MG63 (cell line): ENCODE measurements at regions not wholly inside any gene's neighbourhood (a gene's known extent, or its start where the extent isn't known, plus 50 kb on each side); places are given as distances from the start of the nearest gene placed in this dataset.
A peak's percentile ranks its signal among the peaks of the same experiment; 100 is the strongest.

ENCODE experiments used
- DNase-seq: peaks from one replicate; pipeline ENCODE4 v3.0.0-alpha.2; 2020
- H3K27me3 ChIP-seq: fragments of 250-450 bp; sonication (Bioruptor Pico); 2 replicates; pipeline ENCODE4 v1.5.1; 2020; ENCODE audit warnings: mild to moderate bottlenecking, moderate library complexity
- H3K36me3 ChIP-seq: fragments of 250-450 bp; sonication (Bioruptor Pico); 2 replicates; pipeline ENCODE4 v1.5.1; 2020; ENCODE audit warnings: mild to moderate bottlenecking, moderate library complexity
- H3K4me3 ChIP-seq: fragments of 250-450 bp; sonication (Bioruptor Pico); 2 replicates; pipeline ENCODE4 v1.5.1; 2020; ENCODE audit warnings: mild to moderate bottlenecking, moderate library complexity
- H3K9me3 ChIP-seq: fragments of 250-450 bp; sonication (Bioruptor Pico); 2 replicates; pipeline ENCODE4 v1.5.1; 2020; ENCODE audit warnings: mild to moderate bottlenecking, moderate library complexity

DNA sequence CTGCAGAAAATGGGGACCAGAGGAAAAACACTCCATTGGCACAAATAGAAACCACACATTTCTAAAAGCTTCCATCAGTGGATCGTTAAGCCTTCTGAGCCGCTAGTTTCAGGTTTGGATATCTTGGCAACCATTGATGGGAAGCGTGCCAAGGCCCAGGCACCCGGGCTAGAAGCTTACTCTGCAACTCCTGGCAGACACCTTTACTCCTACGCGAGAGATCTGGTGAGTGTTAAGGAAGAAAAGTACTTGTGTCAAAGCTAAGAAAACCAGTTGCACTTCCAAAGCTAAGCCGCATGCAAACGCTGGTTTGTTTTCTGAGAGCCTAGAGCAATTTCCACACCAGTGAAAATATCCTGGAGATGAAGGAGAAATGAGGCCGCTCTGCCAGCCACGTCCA lies 472.4 kb downstream of the PMP22 start:
- no peaks in the 10 kb centered on the region for H3K36me3 ChIP-seq
- peak; percentile 71 for DNase-seq

DNA sequence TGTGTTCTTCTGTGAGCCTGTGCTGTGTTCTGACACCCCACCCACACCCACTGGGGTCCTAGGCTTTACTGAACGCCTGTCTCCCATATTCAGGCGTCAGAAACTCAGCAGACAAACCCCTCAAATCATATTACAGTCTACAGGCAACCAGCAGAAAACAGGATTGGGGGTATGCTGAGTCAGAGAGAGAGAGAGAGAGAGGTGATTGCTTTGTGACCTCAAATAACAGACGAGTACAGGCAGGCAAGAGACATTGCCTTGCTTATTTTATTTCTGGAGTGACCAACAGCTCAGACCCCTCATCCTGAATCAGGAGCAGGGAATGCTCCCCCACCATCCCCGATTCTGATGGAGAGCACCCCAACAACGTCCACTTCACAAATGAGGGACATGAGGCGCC lies 473.9 kb downstream of the PMP22 start:
- DNase-seq, result no peak
- Histone ChIP-seq H3K9me3 (no peaks in the 10 kb centered on the region), H3K4me3 (no peak overlapping the region)

More for the DNA sequence above, 472.4 kb downstream of the PMP22 start:
- no peaks in the 10 kb centered on the region for H3K9me3 ChIP-seq
- no peaks in the 10 kb centered on the region for H3K27me3 ChIP-seq
- H3K4me3 ChIP-seq, result no peak overlapping the region

DNA sequence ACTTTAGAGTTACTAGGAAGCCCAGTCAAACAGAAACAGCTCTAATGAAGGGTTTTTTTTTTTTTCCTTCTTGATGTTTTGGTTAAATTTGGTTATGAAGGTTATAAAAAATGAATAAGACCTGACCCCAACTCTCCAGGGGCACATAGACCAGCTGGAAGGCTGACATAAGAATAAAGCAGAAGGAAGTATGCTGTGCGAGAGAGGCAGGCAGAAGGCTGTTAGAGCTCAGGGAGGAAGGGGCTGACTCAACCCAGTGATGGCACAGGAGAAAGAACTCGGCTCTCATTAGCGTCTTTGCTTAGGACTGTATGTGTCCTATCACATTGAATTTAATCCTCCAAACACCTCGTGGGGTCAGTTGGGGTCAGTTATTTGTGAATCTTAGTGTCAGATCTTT lies 474.6 kb downstream of the PMP22 start:
- H3K9me3 ChIP-seq, result no peaks in the 10 kb centered on the region
- no peaks in the 10 kb centered on the region for H3K36me3 ChIP-seq
- H3K27me3 ChIP-seq, result no peaks in the 10 kb centered on the region
- no peak overlapping the region for H3K4me3 ChIP-seq
- no peak for DNase-seq

More for the DNA sequence above, 473.9 kb downstream of the PMP22 start:
- H3K27me3 ChIP-seq, result no peaks in the 10 kb centered on the region
- H3K36me3 ChIP-seq, result no peaks in the 10 kb centered on the region

DNA sequence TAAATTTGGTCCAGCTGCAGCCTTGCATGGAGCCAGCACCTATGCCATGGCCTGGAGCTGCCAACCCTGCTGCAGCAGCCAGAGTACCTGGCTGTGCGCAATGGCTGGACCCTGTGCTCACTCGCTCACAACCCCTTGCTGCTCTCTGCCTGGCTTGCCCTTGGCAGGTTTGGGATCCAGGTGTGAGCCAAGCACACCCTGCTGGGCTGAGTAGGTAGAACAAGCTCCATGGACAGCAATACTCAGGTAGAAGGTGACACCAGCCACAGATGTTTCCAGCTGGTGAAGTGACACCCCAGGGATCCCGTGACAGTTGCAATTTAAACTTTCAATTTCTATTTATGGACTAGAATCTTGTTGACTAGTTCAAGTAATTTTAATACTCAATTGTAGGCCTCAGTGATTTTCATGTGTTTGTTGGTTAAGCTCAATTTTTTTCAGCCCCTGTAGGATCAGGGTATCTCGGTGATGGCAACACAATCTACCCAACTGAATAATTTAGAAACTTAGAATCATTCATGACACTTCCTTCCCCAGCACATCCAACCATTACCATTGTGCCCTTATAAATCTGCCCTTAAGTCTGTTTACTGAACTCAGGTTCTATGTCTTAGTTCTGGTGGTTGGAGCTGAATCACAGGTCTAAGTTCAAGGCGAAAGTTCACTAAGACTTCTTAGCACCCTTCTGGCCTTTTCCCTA lies 480.0 kb downstream of the PMP22 start:
- H3K4me3 ChIP-seq, result no peak overlapping the region
- H3K27me3 ChIP-seq, result no peaks in the 10 kb centered on the region
- no peaks in the 10 kb centered on the region for H3K36me3 ChIP-seq
- no peaks in the 10 kb centered on the region for H3K9me3 ChIP-seq
- DNase-seq, result no peak

DNA sequence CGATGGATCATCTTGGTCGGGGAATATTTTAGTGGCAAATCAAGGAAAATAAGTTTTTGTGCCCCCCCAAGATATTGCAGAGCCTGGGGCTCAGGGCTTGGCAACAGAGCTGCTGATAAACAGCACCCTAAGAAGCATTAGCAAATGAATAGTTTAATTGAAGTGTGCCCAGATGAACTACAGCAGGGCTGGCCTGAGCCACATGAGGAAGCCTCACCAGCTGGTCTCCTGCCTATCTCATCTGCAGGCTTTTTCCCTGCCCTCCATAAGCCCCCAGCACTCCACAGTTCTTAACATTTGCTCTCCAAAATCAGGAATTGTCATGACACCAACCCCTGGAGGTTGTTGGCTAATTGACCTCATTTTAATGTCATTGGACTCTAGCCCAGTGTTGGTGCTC lies 480.2 kb downstream of the HS3ST3B1 start:
- Histone ChIP-seq H3K9me3 (no peaks in the 10 kb centered on the region), H3K4me3 (no peak overlapping the region), H3K36me3 (no peaks in the 10 kb centered on the region), H3K27me3 (no peaks in the 10 kb centered on the region)
- no peak for DNase-seq

DNA sequence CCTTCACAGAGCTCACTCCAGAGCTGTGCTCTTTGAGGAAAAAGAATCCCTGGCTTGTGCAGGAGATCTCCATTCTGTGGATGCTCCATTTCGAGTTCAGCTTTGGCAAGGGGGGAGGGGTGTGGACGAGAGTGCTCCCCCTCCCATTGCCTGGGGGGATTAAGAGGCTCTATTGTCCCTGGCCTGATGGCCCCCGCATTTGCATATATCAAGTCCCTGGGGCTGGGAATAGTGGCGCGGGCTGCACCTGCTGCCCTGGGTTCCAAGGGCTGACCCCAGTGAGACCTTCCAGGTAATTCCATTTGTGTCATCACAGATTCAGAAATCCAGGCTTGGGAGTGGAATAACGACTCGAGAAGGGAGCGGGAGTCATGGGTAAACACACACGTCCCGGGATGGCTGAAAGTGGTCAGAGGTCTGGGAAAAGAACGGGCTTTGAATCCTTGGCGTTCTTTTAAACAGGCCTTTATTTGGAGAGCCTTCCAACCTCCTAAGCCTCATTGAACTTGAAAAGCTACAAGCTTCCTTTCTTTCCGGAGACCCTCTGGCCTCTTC lies 479.3 kb downstream of the HS3ST3B1 start:
- H3K27me3 ChIP-seq, result no peaks in the 10 kb centered on the region
- H3K4me3 ChIP-seq, result no peak overlapping the region
- H3K36me3 ChIP-seq, result no peaks in the 10 kb centered on the region
- DNase-seq, result no peak
- H3K9me3 ChIP-seq, result no peaks in the 10 kb centered on the region

DNA sequence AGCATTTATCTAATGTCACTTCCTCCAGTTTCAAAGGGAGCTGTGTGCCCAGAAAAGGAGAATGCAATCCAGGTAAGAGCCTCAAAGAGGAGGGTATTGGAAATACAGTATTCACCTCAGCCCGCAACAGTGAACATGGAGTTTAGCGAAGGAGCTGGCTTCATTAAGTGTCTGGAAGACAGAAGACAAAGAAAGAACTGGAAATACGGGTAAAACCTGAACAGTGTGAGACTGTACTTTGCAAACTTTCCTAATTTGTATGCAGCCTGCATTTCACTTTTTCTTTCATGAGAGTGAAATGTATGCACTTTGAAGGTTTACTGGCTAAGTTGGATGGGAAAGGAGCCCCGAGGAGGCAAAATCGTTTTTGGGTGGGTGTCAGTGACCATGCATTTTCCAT lies 478.4 kb downstream of the HS3ST3B1 start:
- DNase-seq, result no peak

DNA sequence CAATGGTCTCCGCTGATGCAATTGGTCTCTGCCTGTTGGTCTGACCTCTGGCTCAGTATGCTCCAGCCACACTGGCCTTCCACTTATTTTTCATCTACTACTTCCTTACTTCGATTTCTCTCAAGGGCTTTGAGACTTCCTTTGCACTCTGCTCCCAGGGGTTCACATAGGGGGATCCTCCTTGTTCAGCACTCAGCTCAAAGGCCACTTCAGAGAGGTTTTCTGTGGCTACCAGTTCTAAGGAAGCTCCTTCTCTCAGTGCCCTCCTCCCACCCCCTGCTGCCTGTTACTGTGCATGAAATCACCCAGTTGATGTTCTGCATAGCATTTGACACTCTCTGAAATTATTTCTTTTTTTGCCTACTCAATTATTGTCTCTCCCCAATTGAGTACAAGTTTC lies 476.4 kb downstream of the HS3ST3B1 start:
- H3K9me3 ChIP-seq, result no peaks in the 10 kb centered on the region
- H3K27me3 ChIP-seq, result no peaks in the 10 kb centered on the region
- no peaks in the 10 kb centered on the region for H3K36me3 ChIP-seq
- no peak for DNase-seq
- H3K4me3 ChIP-seq, result no peak overlapping the region

More for the DNA sequence above, 478.4 kb downstream of the HS3ST3B1 start:
- Histone ChIP-seq H3K4me3 (no peak overlapping the region), H3K9me3 (no peaks in the 10 kb centered on the region), H3K27me3 (no peaks in the 10 kb centered on the region), H3K36me3 (no peaks in the 10 kb centered on the region)

DNA sequence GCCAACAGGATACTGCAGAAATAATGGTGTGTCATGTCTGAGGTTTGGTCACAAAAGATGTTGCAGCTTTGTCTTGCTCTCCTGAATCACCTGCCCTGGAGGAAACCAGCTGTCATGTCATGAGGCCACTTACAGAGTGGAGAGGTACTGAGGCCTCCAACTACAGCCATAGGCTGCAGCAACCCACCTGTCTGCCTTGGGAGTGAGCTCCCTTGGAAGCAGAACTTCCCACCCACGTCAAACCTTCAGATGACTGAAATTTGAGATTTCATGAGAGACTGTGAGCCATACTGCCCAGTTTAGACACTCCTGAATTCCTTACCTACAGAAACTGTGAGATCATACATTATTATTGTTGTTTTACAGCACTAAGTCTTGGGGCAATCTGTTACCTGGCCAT lies 475.9 kb downstream of the HS3ST3B1 start:
- no peak overlapping the region for H3K4me3 ChIP-seq
- no peaks in the 10 kb centered on the region for H3K9me3 ChIP-seq
- no peaks in the 10 kb centered on the region for H3K27me3 ChIP-seq
- DNase-seq, result peak; percentile 24
- no peaks in the 10 kb centered on the region for H3K36me3 ChIP-seq

DNA sequence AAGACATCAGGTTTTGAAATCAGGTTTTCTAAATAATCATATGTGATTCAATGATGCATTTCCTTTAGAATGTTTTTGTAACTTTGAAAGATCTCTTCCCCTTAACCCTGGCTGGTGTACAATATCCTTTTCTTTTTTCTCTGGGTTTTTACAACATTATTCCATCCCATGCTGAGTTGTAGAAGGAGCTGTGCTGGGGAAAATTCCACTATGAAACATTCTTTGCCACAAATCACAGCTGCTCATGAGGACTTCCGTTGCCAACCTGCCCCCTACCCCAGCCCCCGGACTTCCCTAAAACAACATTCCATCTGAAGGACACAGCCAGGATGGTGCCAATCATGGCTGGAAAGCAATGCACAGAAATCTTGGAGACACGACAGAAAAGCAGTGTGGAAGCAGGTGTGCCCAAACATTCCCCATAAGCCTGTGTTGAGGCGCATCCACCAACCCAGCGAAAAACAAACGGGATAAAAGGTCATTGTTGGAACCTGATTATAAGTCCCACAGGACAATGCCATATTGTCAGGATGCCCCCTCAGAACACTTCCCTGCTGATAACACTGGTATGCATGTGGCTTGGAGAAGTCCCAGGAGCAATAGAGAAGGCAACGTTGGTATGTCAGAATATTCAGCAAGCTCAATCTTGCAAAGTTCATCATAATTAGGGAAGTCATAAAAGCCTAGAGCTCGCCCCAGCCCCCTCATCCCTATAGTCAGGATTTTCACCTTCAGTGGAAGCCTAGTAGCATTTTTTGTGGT lies 475.0 kb downstream of the HS3ST3B1 start:
- Histone ChIP-seq H3K36me3 (no peaks in the 10 kb centered on the region), H3K27me3 (no peaks in the 10 kb centered on the region), H3K4me3 (no peak overlapping the region), H3K9me3 (no peaks in the 10 kb centered on the region)
- DNase-seq, result peak; percentile 61

DNA sequence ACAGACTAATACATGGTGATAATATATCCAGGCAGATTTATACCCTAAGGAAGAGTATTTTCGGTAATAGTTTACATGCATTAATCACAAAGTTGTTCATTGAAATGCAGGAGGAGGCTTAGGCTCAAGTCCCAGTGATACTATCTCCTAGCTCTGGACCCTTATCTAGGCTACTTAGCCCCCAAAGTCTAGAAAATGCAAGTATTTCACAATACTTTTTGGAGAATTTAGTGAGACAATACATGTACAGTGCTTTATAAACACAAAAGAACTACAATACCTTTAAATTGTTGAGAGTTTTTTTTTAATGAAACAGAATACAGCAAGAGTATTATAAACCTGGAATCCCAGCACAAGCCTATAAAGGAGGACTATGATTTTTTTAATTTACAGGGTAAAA lies 473.9 kb downstream of the HS3ST3B1 start:
- Histone ChIP-seq H3K27me3 (no peaks in the 10 kb centered on the region), H3K9me3 (no peaks in the 10 kb centered on the region), H3K36me3 (no peaks in the 10 kb centered on the region), H3K4me3 (no peak overlapping the region)
- no peak for DNase-seq

DNA sequence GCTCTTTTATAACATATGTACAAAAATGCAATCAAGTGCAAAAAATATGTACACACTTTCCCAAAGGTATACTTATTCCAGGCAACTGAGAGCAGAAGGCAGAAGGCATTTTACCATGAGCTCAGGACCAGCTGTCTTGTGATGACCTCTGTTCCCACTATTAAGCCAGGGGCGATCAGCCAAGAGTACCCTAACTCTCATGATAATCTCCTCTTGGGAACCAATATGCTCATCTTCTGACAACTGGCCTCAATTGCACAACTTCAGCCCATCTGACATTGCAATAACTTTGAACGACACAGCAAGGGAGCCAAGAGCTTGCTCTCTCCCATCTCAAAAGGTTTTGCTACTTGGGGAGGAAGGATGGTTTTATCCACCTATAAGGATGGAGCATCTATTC lies 471.9 kb downstream of the HS3ST3B1 start:
- H3K27me3 ChIP-seq, result no peaks in the 10 kb centered on the region
- DNase-seq, result no peak
- H3K4me3 ChIP-seq, result no peak overlapping the region
- H3K9me3 ChIP-seq, result no peaks in the 10 kb centered on the region
- no peaks in the 10 kb centered on the region for H3K36me3 ChIP-seq

DNA sequence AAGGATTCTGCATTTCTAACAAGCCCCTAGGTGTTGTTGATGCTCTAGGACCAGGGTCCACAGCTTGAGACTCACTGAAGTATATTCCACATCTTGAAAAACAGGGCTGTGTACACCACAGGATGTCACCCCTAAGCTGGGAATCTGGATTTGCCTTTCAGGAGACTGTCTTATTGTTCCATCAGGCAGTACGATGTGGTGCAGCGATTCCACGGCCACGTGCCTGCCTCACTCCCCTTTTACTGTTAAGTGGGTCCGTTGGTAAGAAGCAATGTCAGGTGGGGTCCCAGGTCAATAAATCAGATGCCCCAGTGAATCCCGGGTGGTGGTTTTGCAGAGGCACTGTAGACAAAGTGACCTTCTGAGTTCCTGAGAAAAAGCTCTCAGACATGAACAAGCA lies 470.7 kb downstream of the HS3ST3B1 start:
- Histone ChIP-seq H3K4me3 (no peak overlapping the region), H3K27me3 (no peaks in the 10 kb centered on the region), H3K36me3 (no peaks in the 10 kb centered on the region), H3K9me3 (no peaks in the 10 kb centered on the region)
- DNase-seq, result no peak

DNA sequence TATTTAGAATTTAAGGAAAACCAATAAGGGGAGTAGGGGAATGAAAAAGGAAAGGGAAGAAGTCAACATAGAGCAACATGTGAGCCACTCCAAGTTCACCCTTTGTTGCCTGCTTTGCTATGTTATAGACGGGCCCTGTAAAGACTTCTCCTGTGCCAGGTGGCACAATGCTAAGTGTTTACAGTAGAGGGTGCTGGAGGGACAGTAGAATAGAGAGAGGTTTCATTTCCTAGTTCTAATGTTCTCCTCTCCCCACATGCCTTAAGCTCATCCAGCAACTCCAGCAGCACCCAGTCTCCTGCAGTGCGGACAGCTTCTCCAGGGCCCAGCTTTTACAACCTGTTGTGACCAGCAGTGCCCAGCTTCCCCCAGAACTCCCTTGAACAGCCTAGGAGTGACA lies 468.0 kb downstream of the HS3ST3B1 start:
- Histone ChIP-seq H3K4me3 (no peak overlapping the region), H3K27me3 (no peaks in the 10 kb centered on the region), H3K36me3 (no peaks in the 10 kb centered on the region), H3K9me3 (no peaks in the 10 kb centered on the region)
- no peak for DNase-seq

DNA sequence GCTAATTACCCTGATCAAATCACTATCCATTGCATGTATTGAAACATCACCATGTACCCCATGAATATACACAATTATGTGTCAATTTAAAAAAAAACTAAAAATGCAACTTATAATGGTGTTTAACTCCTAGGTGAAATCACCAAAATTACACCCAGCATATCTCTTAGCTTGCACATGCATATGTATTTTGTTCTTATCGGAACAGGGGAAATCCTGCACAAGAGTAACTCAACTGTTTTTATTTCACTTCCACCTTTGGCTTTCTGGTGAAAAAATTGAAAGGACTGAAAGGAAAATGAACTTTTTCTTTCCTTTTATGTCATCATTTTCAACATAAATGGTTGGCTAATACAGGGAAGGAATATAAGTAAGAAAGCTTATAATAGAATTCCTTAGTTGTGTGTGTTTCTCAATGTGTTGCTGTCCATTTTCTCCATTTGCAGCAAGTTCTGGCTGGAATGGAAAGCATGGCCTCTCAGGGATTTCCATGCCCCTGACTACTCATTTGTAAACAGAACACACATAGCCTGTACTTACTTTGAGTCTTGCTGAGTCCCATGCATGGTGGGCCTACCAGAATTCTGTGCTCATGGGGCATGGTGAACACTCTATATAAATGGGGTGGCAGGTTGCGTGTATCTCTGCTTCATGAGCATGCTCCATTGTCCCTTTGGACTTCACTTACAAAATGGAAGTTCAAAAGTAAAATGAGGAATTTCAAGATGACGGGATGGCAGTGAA lies 462.0 kb downstream of the HS3ST3B1 start:
- DNase-seq, result no peak
- H3K4me3 ChIP-seq, result no peak overlapping the region
- no peaks in the 10 kb centered on the region for H3K36me3 ChIP-seq
- no peaks in the 10 kb centered on the region for H3K9me3 ChIP-seq
- no peaks in the 10 kb centered on the region for H3K27me3 ChIP-seq

DNA sequence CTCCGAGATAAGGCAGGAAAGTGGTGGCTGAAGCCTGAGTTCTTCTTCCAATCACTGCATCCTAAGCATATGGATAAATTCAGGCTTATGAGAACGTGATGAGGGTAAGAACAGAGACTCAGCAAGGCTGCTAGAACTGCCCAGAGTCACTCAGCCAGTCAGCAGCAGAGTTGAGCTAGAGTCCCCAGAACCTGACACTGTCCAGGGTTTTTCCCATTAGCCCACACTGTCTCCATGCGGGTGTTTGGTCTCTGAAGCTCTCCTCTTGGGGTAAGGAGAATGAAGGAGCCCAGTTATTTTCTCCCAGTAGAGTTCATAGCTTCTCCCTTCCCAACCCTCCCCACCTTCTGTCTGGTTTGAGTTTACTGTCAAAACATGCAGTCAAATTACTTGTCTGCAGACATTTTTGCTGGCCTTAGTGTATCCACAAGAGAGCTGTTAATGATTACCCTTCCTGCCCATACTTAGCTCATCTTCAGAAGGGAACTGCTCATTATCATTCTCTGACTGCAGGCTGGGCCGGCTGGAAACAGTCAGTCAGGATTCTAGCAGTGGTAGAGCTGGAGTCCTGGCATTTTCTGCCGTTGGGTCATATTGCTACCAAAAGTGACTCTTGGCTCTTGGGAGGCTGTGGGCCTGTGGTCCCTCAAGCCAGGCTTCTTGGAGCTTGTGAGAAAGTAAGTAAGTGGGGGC lies 460.0 kb downstream of the HS3ST3B1 start:
- Histone ChIP-seq H3K4me3 (no peak overlapping the region), H3K9me3 (no peaks in the 10 kb centered on the region), H3K36me3 (no peaks in the 10 kb centered on the region), H3K27me3 (no peaks in the 10 kb centered on the region)
- DNase-seq, result no peak

DNA sequence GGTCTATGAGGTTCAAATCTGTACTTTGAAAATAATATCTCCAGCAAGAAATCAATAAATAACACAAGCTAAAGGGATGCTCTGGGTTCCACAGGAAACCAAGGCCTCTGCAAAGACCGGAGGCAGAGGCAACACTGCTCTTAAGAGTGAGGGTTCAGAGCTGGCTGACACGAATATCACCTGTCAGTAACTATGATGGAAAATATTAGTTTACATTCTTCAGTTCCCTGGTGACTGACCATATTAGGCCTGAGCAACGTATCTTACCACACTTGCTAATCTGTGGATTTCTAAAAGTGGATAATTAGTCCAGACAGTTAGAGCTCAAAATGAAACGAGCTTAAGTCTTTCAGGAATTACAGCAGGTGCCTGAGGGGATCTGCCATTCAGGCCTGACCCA lies 459.3 kb downstream of the HS3ST3B1 start:
- no peaks in the 10 kb centered on the region for H3K27me3 ChIP-seq
- H3K4me3 ChIP-seq, result no peak overlapping the region
- no peak for DNase-seq
- H3K9me3 ChIP-seq, result no peaks in the 10 kb centered on the region
- H3K36me3 ChIP-seq, result no peaks in the 10 kb centered on the region
